BE2C (cell line): ENCODE measurements at regions not wholly inside any gene's neighbourhood (a gene's known extent, or its start where the extent isn't known, plus 50 kb on each side); places are given as distances from the start of the nearest gene placed in this dataset.
"Not testable (repeated sequence)": the region's sequence is repeated elsewhere in the genome, so short reads cannot be mapped to it uniquely, and the experiment has no call there.

Source experiments
- DNase-seq: peaks from one replicate; pipeline ENCODE4 v3.0.0-alpha.2; 2020
- H3K27me3 ChIP-seq: fragments of 250-450 bp; sonication (Bioruptor Pico); 2 replicates; pipeline ENCODE4 v1.5.1; 2020; ENCODE audit warnings: mild to moderate bottlenecking
- H3K36me3 ChIP-seq: fragments of 250-450 bp; sonication (Bioruptor Pico); 2 replicates; pipeline ENCODE4 v1.5.1; 2020; ENCODE audit warnings: mild to moderate bottlenecking
- H3K4me1 ChIP-seq: fragments of 250-450 bp; sonication (Bioruptor Pico); 2 replicates; pipeline ENCODE4 v1.5.1; 2020
- H3K4me3 ChIP-seq: 2 replicates; pipeline ENCODE4 v1.5.1; 2011; ENCODE audit warnings: low read depth, low read length
- H3K9me3 ChIP-seq: fragments of 250-450 bp; sonication (Bioruptor Pico); 2 replicates; pipeline ENCODE4 v1.5.1; 2020
- TF ChIP-seq, protein P1 (sequence below): IDR thresholded peaks from 2 replicates; pipeline ENCODE4 v1.5.1; 2012; ENCODE audit warnings: mild to moderate bottlenecking, low read depth, low read length

DNA sequence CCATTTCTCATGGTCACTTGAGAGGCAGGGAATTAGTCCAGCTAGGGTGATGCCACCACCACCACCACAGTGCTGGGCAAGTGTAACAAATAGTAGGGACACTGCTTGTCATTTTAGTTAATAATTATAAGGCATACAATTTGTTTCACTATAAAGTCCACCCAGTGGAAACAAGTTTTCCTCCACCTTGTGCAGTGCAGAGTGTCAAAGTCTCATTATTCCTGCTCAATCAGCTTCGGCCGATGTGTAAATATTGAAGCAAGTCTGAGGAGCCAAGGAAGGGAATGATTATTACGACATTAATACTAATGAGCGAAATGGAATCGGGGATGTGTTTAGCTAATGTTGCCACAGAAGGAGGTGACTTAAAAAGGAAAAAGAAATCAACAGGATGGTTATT, 340.4 kb downstream of the NKX6-1 start:
- TF ChIP-seq, protein P1, sequence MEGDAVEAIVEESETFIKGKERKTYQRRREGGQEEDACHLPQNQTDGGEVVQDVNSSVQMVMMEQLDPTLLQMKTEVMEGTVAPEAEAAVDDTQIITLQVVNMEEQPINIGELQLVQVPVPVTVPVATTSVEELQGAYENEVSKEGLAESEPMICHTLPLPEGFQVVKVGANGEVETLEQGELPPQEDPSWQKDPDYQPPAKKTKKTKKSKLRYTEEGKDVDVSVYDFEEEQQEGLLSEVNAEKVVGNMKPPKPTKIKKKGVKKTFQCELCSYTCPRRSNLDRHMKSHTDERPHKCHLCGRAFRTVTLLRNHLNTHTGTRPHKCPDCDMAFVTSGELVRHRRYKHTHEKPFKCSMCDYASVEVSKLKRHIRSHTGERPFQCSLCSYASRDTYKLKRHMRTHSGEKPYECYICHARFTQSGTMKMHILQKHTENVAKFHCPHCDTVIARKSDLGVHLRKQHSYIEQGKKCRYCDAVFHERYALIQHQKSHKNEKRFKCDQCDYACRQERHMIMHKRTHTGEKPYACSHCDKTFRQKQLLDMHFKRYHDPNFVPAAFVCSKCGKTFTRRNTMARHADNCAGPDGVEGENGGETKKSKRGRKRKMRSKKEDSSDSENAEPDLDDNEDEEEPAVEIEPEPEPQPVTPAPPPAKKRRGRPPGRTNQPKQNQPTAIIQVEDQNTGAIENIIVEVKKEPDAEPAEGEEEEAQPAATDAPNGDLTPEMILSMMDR: no peak

DNA sequence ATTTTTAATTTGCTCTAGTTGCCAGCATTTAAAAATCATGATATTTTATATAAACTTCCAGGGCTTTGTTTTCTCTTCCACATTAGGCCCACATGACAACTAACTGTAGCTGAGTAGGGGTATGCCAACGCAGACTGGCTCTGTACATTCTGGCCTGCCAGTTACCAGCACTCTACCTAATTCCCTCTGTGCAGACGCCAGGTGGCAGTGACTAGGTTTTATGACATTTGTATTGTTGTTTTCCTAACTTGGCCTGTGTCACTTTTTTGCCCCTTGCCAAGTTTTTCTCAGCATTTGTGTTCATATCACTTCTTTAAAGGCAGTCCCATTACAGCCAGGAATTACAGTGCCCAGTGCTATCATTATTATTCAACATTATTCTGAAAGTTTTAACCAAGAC, 347.5 kb downstream of the NKX6-1 start:
- no peaks in the 10 kb centered on the region for H3K9me3 ChIP-seq
- DNase-seq: peak; percentile 30
- TF ChIP-seq, protein P1: peak; percentile 38

More for the DNA sequence above, 340.4 kb downstream of the NKX6-1 start:
- Histone ChIP-seq H3K36me3 (no peaks in the 10 kb centered on the region), H3K27me3 (no peaks in the 10 kb centered on the region), H3K4me1 (no peaks in the 10 kb centered on the region), H3K9me3 (no peaks in the 10 kb centered on the region), H3K4me3 (no peak overlapping the region)
- DNase-seq: no peak

DNA sequence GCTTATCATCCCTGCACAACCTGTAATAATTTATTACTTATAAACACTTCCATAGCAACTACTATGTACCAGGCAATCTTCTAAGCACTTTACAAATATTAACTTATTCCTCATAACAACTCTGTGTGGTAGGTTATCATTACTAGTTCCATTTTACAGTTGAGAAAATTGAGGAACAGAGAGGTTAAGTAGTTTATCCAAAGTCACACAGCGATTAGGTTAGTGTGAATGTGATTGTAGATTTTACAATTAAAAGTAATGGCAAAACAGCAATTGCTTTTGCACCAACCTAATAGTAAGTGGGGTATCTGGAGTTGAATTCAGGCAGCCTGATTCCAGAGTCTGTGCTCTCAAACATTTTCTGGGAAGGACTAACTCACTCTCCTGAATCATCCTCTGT, 348.9 kb downstream of the NKX6-1 start:
- Histone ChIP-seq H3K4me3 (no peak overlapping the region), H3K27me3 (no peaks in the 10 kb centered on the region), H3K4me1 (no peaks in the 10 kb centered on the region), H3K9me3 (no peaks in the 10 kb centered on the region), H3K36me3 (no peaks in the 10 kb centered on the region)
- TF ChIP-seq, protein P1: no peak
- no peak for DNase-seq

More for the DNA sequence above, 347.5 kb downstream of the NKX6-1 start:
- no peaks in the 10 kb centered on the region for H3K27me3 ChIP-seq
- no peaks in the 10 kb centered on the region for H3K36me3 ChIP-seq
- H3K4me1 ChIP-seq: no peaks in the 10 kb centered on the region
- H3K4me3 ChIP-seq: no peak overlapping the region

DNA sequence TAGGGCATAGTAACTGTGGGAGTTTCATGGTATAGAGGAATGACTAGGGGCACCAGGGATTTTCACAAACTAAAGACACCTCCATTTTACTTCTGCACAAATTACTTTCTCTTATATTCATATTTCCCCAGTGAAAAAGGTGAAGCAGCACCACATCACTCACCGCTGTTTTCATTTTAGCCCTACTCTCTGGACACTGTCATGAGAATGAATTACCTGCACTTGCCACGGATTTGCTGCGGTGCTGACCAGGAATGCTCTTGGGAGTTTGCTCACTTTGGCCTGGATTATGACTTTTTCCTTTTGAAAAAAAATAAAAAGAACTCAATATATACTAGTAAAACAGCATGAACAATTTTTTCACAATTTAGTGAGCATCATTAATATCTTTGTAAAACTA, 351.3 kb downstream of the NKX6-1 start:
- no peak for DNase-seq
- Histone ChIP-seq H3K4me3 (no peak overlapping the region), H3K27me3 (no peaks in the 10 kb centered on the region), H3K9me3 (no peaks in the 10 kb centered on the region), H3K4me1 (no peaks in the 10 kb centered on the region), H3K36me3 (no peaks in the 10 kb centered on the region)
- TF ChIP-seq, protein P1: no peak

DNA sequence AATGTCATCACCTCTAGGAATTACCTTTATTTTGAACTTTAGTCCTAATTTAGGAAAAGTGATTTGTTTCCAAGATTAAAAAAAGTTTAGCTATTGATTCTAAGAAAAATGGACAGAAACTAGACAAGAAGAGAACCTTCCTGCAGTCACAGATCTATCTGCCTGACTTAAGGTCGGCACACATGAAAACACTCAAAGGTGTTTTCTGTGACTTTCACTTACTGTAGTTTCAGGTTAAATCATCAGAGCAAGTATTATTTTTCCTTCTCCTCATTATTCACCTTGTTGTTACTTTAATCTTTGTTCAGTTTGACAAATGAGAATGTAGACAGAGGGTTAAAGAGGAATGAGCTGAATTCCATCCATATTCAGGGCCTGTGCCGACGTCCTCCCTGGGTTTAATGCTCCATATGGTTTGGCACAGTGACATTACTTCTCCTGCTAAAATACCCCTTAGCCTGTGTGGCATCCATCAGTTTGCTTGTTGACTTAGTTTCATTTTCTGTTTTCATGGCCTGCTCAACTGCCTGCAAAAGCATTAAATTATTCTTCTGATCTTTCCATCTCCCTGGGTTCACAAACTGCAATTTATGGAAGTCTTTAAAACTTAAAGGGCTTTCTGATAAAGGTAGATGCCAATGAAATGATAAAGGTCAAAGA, 352.7 kb downstream of the NKX6-1 start:
- no peaks in the 10 kb centered on the region for H3K4me1 ChIP-seq

DNA sequence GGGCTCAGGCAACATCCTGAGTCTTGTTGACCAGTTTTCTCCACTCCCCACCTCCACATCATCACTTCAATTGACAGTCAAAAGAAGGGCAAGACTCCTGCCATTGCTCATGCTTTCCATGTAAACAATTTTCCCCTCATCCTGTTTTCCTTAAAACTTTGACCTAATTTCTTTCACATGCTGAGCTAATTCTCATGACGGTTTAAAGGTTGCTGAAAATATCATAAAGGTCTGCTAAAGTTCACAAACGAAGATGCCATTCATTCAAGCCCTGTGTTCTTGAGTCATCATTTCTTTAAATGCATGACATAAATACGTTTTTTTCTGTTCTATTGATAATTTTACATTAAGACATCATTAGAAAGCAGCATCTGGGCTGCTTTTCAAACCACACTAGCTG, 353.9 kb downstream of the NKX6-1 start:
- H3K4me1 ChIP-seq: no peaks in the 10 kb centered on the region
- no peak overlapping the region for H3K4me3 ChIP-seq
- TF ChIP-seq, protein P1: no peak
- H3K27me3 ChIP-seq: no peaks in the 10 kb centered on the region
- DNase-seq: no peak
- no peaks in the 10 kb centered on the region for H3K9me3 ChIP-seq
- no peaks in the 10 kb centered on the region for H3K36me3 ChIP-seq

More for the DNA sequence above, 352.7 kb downstream of the NKX6-1 start:
- Histone ChIP-seq H3K36me3 (no peaks in the 10 kb centered on the region), H3K4me3 (no peak overlapping the region), H3K27me3 (no peaks in the 10 kb centered on the region), H3K9me3 (no peaks in the 10 kb centered on the region)
- TF ChIP-seq, protein P1: no peak
- no peak for DNase-seq

DNA sequence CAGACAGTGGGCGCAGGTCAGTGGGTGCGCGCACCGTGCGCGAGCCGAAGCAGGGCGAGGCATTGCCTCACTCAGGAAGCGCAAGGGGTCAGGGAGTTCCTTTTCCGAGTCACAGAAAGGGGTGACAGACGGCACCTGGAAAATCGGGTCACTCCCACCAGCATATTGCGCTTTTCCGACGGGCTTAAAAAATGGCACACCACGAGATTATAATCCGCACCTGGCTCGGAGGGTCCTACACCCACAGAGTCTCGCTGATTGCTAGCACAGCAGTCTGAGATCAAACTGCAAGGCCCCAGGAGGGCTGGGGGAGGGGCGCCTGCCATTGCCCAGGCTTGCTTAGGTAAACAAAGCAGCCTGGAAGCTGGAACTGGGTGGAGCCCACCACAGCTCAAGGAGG, 372.2 kb downstream of the NKX6-1 start:
- not testable (repeated sequence) for H3K4me3 ChIP-seq, H3K4me1 ChIP-seq, H3K36me3 ChIP-seq, H3K9me3 ChIP-seq, H3K27me3 ChIP-seq
- DNase-seq: peak; percentile 62
